ENCODE measurements at regions not wholly inside any gene's neighbourhood (a gene's known extent, or its start where the extent isn't known, plus 50 kb on each side); places are given as distances from the start of the nearest gene placed in this dataset.

- ChIA-PET CTCF (interaction anchor here (1.2 kb wide), 1 partner anchor 11 kb away, joined by 5 read pairs; no protein-coding TSS in a partner anchor), POLR2A (interaction anchor here (2.0 kb wide), 1 partner anchor 26 kb away, joined by 9 read pairs; no protein-coding TSS in a partner anchor)
- H3K9me3 Mint-ChIP-seq: peaks cover 6% of the 10 kb centered on the region
- H3K36me3 Mint-ChIP-seq: peaks cover 6% of the 10 kb centered on the region
- DNase-seq: no peak
- intact Hi-C loops (cut with micrococcal nuclease): no loop called here
- no peak overlapping the region for H3K4me3 Mint-ChIP-seq
- no peaks in the 10 kb centered on the region for H3K27me3 Mint-ChIP-seq
- H3K27ac Mint-ChIP-seq: no peak overlapping the region
- peaks cover 19% of the 10 kb centered on the region for H3K4me1 Mint-ChIP-seq (ENCODE audit: low read depth)
Observed at GRCh38 chr2:195508139-195508455, 148.9 kb upstream of the SLC39A10 start.

GRCh38 chr2:195507447-195508138 is 149.4 kb upstream of the SLC39A10 start:
- H3K9me3 Mint-ChIP-seq: peaks cover 6% of the 10 kb centered on the region
- no peak overlapping the region for H3K4me3 Mint-ChIP-seq
- intact Hi-C loops (cut with micrococcal nuclease): no loop called here
- no peaks in the 10 kb centered on the region for H3K27me3 Mint-ChIP-seq
- ChIA-PET POLR2A (interaction anchor here (2.0 kb wide), 1 partner anchor 26 kb away, joined by 9 read pairs; no protein-coding TSS in a partner anchor), CTCF (interaction anchor here (1.2 kb wide), 1 partner anchor 10 kb away, joined by 5 read pairs; no protein-coding TSS in a partner anchor)
- no peak for DNase-seq
- peaks cover 6% of the 10 kb centered on the region for H3K36me3 Mint-ChIP-seq
- H3K27ac Mint-ChIP-seq: no peak overlapping the region
- peaks cover 19% of the 10 kb centered on the region for H3K4me1 Mint-ChIP-seq (ENCODE audit: low read depth)

- POLR2A ChIA-PET: no interaction called here
Observed at GRCh38 chr2:195505701-195506100, 151.3 kb upstream of the SLC39A10 start.

GRCh38 chr2:195503208-195503607 is 153.8 kb upstream of the SLC39A10 start:
- peaks cover 27% of the 10 kb centered on the region for H3K4me1 Mint-ChIP-seq (ENCODE audit: low read depth)
- no peaks in the 10 kb centered on the region for H3K27me3 Mint-ChIP-seq
- peaks cover 6% of the 10 kb centered on the region for H3K36me3 Mint-ChIP-seq
- CTCF ChIA-PET: no interaction called here
- DNase-seq: no peak
- peaks cover 6% of the 10 kb centered on the region for H3K9me3 Mint-ChIP-seq
- POLR2A ChIA-PET: no interaction called here
- no peak overlapping the region for H3K4me3 Mint-ChIP-seq
- intact Hi-C loops (cut with micrococcal nuclease): no loop called here
- no peak overlapping the region for H3K27ac Mint-ChIP-seq

More at GRCh38 chr2:195505701-195506100, 151.3 kb upstream of the SLC39A10 start:
- intact Hi-C loops (cut with micrococcal nuclease): no loop called here
- Mint-ChIP-seq H3K4me1 (ENCODE audit: low read depth) (peaks cover 19% of the 10 kb centered on the region), H3K27ac (no peak overlapping the region), H3K36me3 (peaks cover 6% of the 10 kb centered on the region), H3K9me3 (peaks cover 6% of the 10 kb centered on the region), H3K4me3 (no peak overlapping the region), H3K27me3 (no peaks in the 10 kb centered on the region)
- no peak for DNase-seq
- CTCF ChIA-PET: no interaction called here

GRCh38 chr2:195501746-195502145 is 155.3 kb upstream of the SLC39A10 start:
- no peaks in the 10 kb centered on the region for H3K27me3 Mint-ChIP-seq

GRCh38 chr2:195500879-195501278 is 156.1 kb upstream of the SLC39A10 start:
- no peaks in the 10 kb centered on the region for H3K27me3 Mint-ChIP-seq
- no peaks in the 10 kb centered on the region for H3K9me3 Mint-ChIP-seq
- POLR2A ChIA-PET: no interaction called here
- no peak for DNase-seq
- CTCF ChIA-PET: no interaction called here
- H3K36me3 Mint-ChIP-seq: no peaks in the 10 kb centered on the region
- intact Hi-C loops (cut with micrococcal nuclease): no loop called here
- H3K4me3 Mint-ChIP-seq: no peak overlapping the region
- peaks cover 35% of the 10 kb centered on the region for H3K4me1 Mint-ChIP-seq (ENCODE audit: low read depth)
- no peak overlapping the region for H3K27ac Mint-ChIP-seq

More at GRCh38 chr2:195501746-195502145, 155.3 kb upstream of the SLC39A10 start:
- Mint-ChIP-seq H3K9me3 (no peaks in the 10 kb centered on the region), H3K4me1 (ENCODE audit: low read depth) (peaks cover 33% of the 10 kb centered on the region), H3K27ac (no peak overlapping the region), H3K36me3 (no peaks in the 10 kb centered on the region), H3K4me3 (no peak overlapping the region)
- no peak for DNase-seq
- POLR2A ChIA-PET: no interaction called here
- intact Hi-C loops (cut with micrococcal nuclease): no loop called here
- CTCF ChIA-PET: no interaction called here

- Mint-ChIP-seq H3K27me3 (no peaks in the 10 kb centered on the region), H3K9me3 (no peaks in the 10 kb centered on the region), H3K4me3 (no peak overlapping the region), H3K36me3 (no peaks in the 10 kb centered on the region), H3K4me1 (ENCODE audit: low read depth) (peaks cover 33% of the 10 kb centered on the region), H3K27ac (no peak overlapping the region)
- CTCF ChIA-PET: interaction anchor here (0.6 to 3.6 kb wide), 12 partner anchors 10 to 499 kb away, joined by 3 to 31 read pairs (median 3); no protein-coding TSS in a partner anchor
- DNase-seq: no peak
- POLR2A ChIA-PET: interaction anchor here (0.8 kb wide), 1 partner anchor 18 kb away, joined by 3 read pairs; no protein-coding TSS in a partner anchor
- intact Hi-C loops (cut with micrococcal nuclease): loop anchor here (1.0 to 5.0 kb wide), 4 partner anchors 34 to 568 kb away; partner anchors contain the start of gene DNAH7
Observed at GRCh38 chr2:195498839-195499490, 158.1 kb upstream of the SLC39A10 start.

GRCh38 chr2:195498176-195498575 is 158.8 kb upstream of the SLC39A10 start:
- Mint-ChIP-seq H3K4me1 (ENCODE audit: low read depth) (peaks cover 32% of the 10 kb centered on the region), H3K36me3 (no peaks in the 10 kb centered on the region), H3K4me3 (no peak overlapping the region), H3K9me3 (peaks cover 4% of the 10 kb centered on the region), H3K27me3 (no peaks in the 10 kb centered on the region), H3K27ac (no peak overlapping the region)
- POLR2A ChIA-PET: interaction anchor here (0.8 to 1.3 kb wide), 3 partner anchors 23 to 64 kb away, joined by 3 to 4 read pairs (median 3); no protein-coding TSS in a partner anchor
- intact Hi-C loops (cut with micrococcal nuclease): loop anchor here (1.0 to 5.0 kb wide), 4 partner anchors 35 to 569 kb away; partner anchors contain the start of gene DNAH7
- CTCF ChIA-PET: interaction anchor here (0.5 to 3.6 kb wide), 16 partner anchors 10 to 168 kb away, joined by 3 to 31 read pairs (median 3); no protein-coding TSS in a partner anchor
- DNase-seq: peak; percentile 66

- Mint-ChIP-seq H3K4me3 (no peak overlapping the region), H3K9me3 (peaks cover 4% of the 10 kb centered on the region), H3K4me1 (ENCODE audit: low read depth) (peaks cover 31% of the 10 kb centered on the region), H3K27me3 (no peaks in the 10 kb centered on the region), H3K36me3 (no peaks in the 10 kb centered on the region), H3K27ac (no peak overlapping the region)
- DNase-seq: no peak
- intact Hi-C loops (cut with micrococcal nuclease): loop anchor here (5.0 kb wide), 1 partner anchor 570 kb away; the partner anchor contains the start of gene DNAH7
- ChIA-PET CTCF (interaction anchor here (0.6 to 3.6 kb wide), 3 partner anchors 11 to 163 kb away, joined by 5 to 31 read pairs (median 9); no protein-coding TSS in a partner anchor), POLR2A (interaction anchor here (0.6 to 1.3 kb wide), 4 partner anchors 61 to 474 kb away, joined by 3 to 5 read pairs (median 4); no protein-coding TSS in a partner anchor)
Observed at GRCh38 chr2:195496991-195497390, 160.0 kb upstream of the SLC39A10 start.

GRCh38 chr2:195495966-195496365 is 161.1 kb upstream of the SLC39A10 start:
- H3K9me3 Mint-ChIP-seq: peaks cover 4% of the 10 kb centered on the region
- no peak overlapping the region for H3K4me3 Mint-ChIP-seq
- no peak overlapping the region for H3K27ac Mint-ChIP-seq
- H3K27me3 Mint-ChIP-seq: no peaks in the 10 kb centered on the region
- H3K4me1 Mint-ChIP-seq (ENCODE audit: low read depth): peaks cover 31% of the 10 kb centered on the region
- ChIA-PET CTCF (no interaction called here), POLR2A (no interaction called here)
- intact Hi-C loops (cut with micrococcal nuclease): loop anchor here (5.0 kb wide), 1 partner anchor 571 kb away; the partner anchor contains the start of gene DNAH7
- H3K36me3 Mint-ChIP-seq: no peaks in the 10 kb centered on the region
- DNase-seq: no peak

GRCh38 chr2:195495351-195495750 is 161.7 kb upstream of the SLC39A10 start:
- Mint-ChIP-seq H3K27me3 (no peaks in the 10 kb centered on the region), H3K36me3 (no peaks in the 10 kb centered on the region), H3K27ac (no peak overlapping the region), H3K4me1 (ENCODE audit: low read depth) (peaks cover 28% of the 10 kb centered on the region), H3K4me3 (no peak overlapping the region), H3K9me3 (peaks cover 4% of the 10 kb centered on the region)
- intact Hi-C loops (cut with micrococcal nuclease): loop anchor here (5.0 kb wide), 1 partner anchor 572 kb away; the partner anchor contains the start of gene DNAH7
- no peak for DNase-seq
- POLR2A ChIA-PET: no interaction called here
- CTCF ChIA-PET: no interaction called here

GRCh38 chr2:195494451-195494850 is 162.6 kb upstream of the SLC39A10 start:
- Mint-ChIP-seq H3K4me1 (ENCODE audit: low read depth) (peaks cover 25% of the 10 kb centered on the region), H3K27me3 (no peaks in the 10 kb centered on the region), H3K27ac (no peak overlapping the region), H3K36me3 (no peaks in the 10 kb centered on the region), H3K9me3 (peaks cover 4% of the 10 kb centered on the region), H3K4me3 (no peak overlapping the region)
- DNase-seq: no peak
- POLR2A ChIA-PET: no interaction called here
- CTCF ChIA-PET: no interaction called here
- intact Hi-C loops (cut with micrococcal nuclease): no loop called here

All from activated CD4-positive, alpha-beta memory T cell treated with anti-CD3 and anti-CD28 coated beads for 36 hours (primary cell).